GM21515 (cell line): ENCODE measurements at regions not wholly inside any gene's neighbourhood (a gene's known extent, or its start where the extent isn't known, plus 50 kb on each side); places are given as distances from the start of the nearest gene placed in this dataset.
"Not testable (repeated sequence)": the region's sequence is repeated elsewhere in the genome, so short reads cannot be mapped to it uniquely, and the experiment has no call there.

Experiments
- ATAC-seq: cut with Tn5 transposase; IDR thresholded peaks from one replicate; pipeline ENCODE4 v1.9.1; 2021; ENCODE audit not compliant: unreplicated experiment

GRCh38 chr4:62475596-62475995 is 1275.5 kb downstream of the ADGRL3 start:
- ATAC-seq = no peak

- no peak for ATAC-seq
Observed at GRCh38 chr4:62474802-62475201, 1274.7 kb downstream of the ADGRL3 start.

- ATAC-seq = no peak
Observed at GRCh38 chr4:62471021-62471420, 1270.9 kb downstream of the ADGRL3 start.

DNA sequence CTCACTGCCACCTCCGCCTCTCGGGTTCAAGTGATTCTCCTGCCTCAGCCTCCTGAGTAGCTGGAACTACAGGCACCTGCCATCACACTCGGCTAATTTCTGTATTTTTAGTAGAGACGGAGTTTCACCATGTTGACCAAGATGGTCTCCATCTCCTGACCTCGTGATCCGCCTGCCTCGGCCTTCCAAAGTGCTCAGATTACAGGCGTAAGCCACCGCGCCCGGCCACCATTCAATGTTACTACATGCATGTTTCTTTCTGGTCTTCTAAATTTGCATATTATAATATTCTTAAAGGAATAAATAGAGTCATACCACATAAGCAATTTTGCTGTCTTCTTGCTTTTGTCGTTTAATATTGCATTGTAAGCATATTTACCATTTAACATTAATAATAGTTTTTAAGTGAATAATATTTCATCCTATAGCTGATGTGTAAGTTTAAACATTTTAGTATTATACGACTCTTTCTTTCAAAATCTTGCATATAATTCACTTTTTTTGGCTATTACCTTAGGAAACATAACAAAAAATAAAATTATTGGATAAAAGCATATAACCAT is 1270.4 kb downstream of the ADGRL3 start:
- ATAC-seq = no peak

DNA sequence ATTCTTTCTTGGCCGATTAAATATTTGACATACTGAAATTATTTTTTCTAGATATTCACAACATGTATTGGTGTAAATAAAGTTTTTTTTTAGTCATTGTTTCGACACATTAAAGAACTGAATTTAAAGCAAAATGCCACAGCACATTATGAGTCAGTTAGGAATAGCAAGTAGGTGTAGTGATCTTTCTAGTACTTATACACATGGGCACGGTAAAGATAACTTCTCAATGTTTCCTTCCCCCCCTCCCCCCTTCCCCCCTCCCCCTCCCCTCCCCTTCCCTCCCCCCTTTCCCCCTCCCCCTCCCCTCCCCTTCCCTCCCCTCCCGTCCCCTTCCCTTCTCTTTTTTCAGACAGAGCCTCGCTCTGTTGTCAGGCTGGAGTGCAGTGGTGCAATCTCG is 1269.9 kb downstream of the ADGRL3 start:
- no peak for ATAC-seq

DNA sequence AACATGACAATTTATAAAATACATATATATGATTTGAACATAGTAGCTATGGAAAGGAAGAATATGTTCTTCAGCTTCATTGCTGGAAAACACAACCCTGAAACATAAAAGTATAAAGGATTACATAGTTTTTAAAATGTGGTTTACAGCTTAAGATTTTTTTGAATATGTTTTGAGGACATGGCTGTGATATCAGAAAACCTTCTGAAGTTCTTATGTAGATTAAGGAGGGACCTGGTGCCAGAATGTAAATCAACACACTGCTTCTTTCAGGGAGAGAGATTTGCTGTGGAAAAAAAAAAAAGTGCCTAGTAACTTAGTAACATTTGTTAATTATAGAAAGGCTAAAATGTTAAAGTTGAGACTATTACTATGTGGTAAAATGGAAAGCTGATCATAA is 1261.8 kb downstream of the ADGRL3 start:
- ATAC-seq = no peak

DNA sequence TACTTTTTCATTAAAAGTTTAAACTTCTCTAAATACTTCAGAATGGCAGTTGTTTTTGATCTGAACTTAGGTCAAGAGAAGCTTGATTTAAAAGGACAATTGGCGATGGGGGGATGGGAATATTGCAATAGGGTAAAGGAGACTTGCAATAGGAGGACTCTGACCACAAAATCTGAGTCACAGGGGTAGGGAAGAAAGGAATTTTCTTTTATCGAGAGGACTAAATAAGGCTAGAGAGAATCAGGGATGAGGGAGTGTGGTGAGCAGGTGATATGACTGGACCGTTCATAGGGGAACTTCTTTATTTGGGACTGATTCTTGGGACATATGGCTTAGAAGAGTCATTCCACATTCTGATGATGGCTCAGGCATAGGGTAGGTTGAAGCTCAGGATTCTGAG is 1260.2 kb downstream of the ADGRL3 start:
- ATAC-seq = no peak

DNA sequence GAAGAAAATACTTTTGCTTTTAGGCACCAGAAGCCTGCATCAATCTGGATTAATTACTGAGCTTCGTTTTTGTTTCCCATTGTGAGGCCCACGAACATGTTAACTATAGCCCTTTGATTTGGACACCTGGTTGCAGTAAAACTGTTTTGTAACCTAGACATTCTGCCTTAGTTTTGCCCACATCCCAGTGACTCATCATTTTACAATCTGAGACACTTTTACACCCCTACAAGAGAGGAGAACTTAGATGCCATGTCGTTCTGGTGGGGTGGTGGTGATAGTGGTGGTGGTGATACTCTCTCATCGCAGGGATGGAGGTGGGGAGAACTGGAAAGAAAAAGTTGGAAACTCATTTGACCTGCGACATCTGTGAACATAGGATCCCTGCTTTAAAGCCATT is 1257.2 kb downstream of the ADGRL3 start:
- ATAC-seq = no peak

GRCh38 chr4:62455871-62456270 is 1255.7 kb downstream of the ADGRL3 start:
- no peak for ATAC-seq

DNA sequence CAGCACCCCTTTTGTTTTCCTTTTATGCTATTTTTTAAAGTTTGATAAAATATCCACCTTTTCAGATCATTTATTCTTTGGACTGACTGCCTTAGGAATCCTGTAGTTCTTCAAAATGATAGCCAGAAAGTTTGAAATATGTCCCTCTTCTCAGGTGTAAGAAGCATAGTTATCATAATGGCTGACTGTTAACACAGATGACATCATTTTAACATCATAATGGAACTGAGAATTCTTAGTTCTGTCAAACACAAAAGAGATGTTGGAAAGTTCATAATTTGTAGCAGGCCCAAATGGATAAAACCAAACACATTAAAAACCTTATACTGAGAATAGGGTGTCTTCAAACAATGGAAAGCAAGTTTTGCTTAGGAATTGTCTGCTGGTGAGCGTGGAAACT is 1254.4 kb downstream of the ADGRL3 start:
- ATAC-seq = no peak

- ATAC-seq = no peak
Observed at GRCh38 chr4:62450740-62451139, 1250.6 kb downstream of the ADGRL3 start.

- ATAC-seq = no peak
Observed at GRCh38 chr4:62449538-62449937, 1249.4 kb downstream of the ADGRL3 start.

DNA sequence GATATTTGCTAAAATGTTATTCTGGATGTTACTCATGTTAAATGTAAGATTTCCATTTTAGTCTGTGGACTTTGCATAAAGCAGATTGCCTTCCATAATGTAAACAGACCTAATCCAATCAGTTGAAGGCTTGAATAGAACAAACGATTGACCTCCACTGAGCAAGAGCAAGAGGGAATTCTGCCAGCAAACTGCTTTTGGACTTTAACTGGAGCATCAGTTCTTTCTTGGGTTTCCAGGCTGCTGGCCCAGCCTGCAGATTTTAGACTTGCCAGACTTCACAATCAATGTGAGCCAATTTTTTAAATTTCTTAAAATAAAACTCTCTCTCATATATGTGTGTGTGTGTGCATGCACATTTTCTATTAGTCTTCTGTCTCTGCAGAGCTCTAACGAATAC is 1248.8 kb downstream of the ADGRL3 start:
- ATAC-seq = no peak

GRCh38 chr4:62439051-62439450 is 1238.9 kb downstream of the ADGRL3 start:
- no peak for ATAC-seq

GRCh38 chr4:62434921-62435320 is 1234.8 kb downstream of the ADGRL3 start:
- ATAC-seq = no peak

DNA sequence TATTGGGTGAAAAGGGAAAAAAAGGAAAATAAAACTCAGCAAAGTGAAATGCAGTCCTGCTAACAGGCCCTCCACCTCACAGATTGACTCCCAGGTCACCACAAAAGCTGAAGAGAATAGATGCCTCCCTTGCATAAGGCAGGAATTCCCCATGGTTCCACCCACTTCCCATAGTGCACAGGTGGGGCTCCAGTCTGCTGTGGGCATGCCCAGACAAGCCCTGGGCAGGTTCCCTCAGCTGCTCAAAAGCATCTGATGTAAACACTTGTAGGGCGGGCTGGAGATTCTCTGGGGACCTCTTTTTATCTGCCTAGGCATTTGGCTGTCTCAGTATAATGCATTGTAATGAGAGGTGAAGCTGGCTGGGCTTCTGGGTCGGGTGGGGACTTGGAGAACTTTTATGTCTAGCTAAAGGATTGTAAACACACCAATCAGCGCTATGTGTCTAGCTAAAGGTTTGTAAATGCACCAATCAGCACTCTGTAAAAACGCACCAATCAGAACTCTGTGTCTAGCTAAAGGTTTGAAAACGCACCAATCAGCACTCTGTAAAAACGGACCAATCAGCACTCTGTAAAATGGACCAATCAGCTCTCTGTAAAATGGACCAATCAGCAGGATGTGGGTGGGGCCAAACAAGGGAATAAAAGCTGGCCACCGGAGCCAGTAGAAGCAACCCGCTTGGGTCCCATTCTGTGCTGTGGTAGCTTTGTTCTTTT is 1231.5 kb downstream of the ADGRL3 start:
- ATAC-seq = not testable (repeated sequence)

- ATAC-seq = no peak
Observed at GRCh38 chr4:62429297-62429696, 1229.2 kb downstream of the ADGRL3 start.

GRCh38 chr4:62415256-62415655 is 1215.1 kb downstream of the ADGRL3 start:
- no peak for ATAC-seq

DNA sequence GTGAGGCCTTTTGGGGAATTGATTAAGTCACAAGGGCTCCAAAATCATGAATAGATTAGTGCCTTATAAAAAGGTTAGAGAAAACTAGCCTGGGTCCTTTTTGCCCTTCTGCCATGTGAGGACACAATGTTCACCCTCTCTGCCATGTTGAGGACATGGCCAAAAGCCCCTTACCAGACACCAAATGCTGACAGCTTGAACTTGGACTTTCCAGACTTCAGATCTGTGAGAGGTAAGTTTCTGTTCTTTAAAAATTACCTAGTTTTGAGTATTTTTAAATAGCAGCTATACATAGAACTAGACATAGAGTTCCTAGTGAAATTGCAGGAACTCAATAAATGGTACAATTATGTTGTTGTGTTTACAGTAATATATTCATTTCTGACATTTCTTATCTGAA is 1214.4 kb downstream of the ADGRL3 start:
- ATAC-seq = no peak

DNA sequence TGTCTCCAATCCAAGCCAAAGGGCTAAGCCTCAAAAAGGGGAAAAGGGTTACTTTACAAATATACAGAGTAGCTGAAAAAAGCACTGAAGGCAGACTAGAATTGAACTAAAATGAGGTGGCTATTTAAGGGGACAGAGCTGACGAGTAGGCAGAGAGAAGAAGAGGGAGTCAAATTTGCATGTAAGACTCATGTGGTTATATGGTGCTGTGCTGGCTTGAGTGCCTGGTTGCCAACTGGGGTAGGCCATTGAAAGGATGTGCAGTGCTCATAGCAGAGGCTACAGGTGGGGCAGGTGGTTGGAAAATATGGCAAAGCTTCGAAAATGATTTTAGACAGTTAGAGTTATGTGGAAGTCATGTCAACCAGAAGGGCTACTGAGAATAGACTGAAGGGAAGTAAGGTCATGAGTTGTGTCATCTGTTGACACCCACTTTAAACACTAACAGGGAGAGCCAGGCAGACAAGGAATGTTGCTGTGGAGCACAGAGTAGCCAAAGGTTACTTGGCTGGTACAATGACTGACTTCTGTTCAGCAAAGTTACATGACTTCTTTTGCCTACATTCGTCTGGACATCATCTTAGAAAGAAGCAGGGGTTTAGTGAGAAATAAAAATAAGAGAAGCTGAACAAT is 1210.4 kb downstream of the ADGRL3 start:
- no peak for ATAC-seq

DNA sequence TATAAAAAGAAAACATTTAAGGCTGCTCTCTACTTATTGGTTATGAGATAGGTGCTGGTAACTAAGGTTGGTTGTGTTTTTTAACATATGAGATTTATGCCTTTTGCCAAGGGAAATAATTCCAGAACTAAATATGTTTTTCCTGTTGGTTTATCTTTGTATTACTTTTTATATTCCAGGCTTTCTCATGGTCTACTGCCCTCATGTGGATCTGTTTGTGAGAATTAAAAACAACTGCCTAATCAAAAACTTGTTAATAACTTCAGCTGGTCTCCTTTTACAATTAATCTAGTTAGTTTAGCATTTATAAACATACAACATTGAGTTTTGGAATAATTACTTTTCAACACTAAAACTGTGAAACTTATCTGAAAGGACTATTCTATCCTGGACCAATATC is 1208.3 kb downstream of the ADGRL3 start:
- no peak for ATAC-seq

DNA sequence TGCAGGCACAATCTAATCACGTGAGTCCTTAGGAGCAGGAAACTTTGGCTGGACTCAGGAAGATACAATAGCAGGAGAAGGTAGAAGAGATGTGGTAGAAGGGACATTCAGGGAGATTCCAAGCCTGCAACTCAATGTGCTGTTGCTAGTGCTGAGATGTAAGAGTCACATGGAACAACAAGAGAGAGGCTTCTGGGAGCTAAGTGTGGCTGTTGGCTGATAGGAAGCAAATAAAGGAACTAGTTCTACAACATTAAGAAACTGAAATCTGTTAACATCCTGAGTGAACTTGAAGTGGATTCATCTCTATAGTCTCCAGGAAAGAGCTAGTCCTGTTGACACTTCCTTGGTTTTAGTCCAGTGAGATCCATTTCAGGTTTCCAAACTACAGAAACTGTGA is 1207.4 kb downstream of the ADGRL3 start:
- ATAC-seq = no peak
